ENCODE measurements at regions not wholly inside any gene's neighbourhood (a gene's known extent, or its start where the extent isn't known, plus 50 kb on each side); places are given as distances from the start of the nearest gene placed in this dataset.

DNA sequence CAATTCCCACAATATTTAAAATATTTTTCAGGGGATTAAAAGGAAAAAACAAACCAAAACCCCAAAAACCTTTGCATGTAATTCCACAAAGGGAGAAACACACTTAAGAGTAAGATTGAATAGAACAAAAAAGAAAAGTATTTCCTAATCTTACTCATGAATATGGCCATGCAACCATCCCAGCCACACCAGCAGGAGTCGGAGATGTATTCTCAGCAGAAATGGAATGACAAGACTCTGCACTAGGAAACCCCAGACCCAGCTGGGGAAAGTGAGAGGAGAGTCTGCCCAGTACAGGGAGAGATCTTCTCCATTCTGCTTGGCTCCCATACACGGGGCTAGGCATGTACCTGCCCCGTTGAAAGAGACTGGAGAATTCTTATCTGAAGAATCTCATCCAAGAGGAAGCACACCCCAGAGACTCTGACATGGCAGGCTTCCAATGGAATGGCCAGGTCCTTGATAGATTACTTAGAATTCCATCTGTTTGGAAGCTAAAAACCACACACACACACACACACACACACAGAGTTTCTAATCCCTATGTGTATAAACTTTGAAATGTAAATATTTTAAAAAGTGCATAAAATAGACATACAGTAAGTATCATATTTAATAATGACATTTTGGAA is 118.8 kb downstream of the GADD45G start:
- no peaks in the 10 kb centered on the region for H4K20me1 ChIP-seq (ENCODE audit: insufficient read depth, poor library complexity, severe bottlenecking)
- no peaks in the 10 kb centered on the region for H3K9me2 ChIP-seq (replicated peaks; ENCODE audit: insufficient read depth)
- H3K4me2 ChIP-seq, result no peak overlapping the region
- TF ChIP-seq CTCF (IDR thresholded peaks at IDR 0.05; ENCODE audit: poor library complexity) (no peak), EZH2 (IDR thresholded peaks at IDR 0.05; ENCODE audit: borderline replicate concordance) (no peak), EZH2phosphoT487 (IDR thresholded peaks at IDR 0.05; ENCODE audit: low read depth, severe bottlenecking, unreplicated experiment) (no peak)
- H2AFZ ChIP-seq, result no peak overlapping the region
- H3K27ac ChIP-seq, result no peak overlapping the region
- no peaks in the 10 kb centered on the region for H3K27me3 ChIP-seq
- no peaks in the 10 kb centered on the region for H3K36me3 ChIP-seq (replicated peaks; ENCODE audit: insufficient read depth, low read depth)
- no peaks in the 10 kb centered on the region for H3K79me2 ChIP-seq
- 32% methylated on average over 3 of the region's 3 CpGs for WGBS (ENCODE audit: low lambda C conversion rate, missing lambda C conversion rate)
- no peaks in the 10 kb centered on the region for H3K9me3 ChIP-seq (ENCODE audit: low read depth)
- H3K4me3 ChIP-seq, result no peak overlapping the region
- DNase-seq (ENCODE audit: low spot score), result no peak
- peaks cover 26% of the 10 kb centered on the region for H3K4me1 ChIP-seq (ENCODE audit: insufficient read depth)

- 96% methylated on average over 4 of the region's 4 CpGs for WGBS (ENCODE audit: low lambda C conversion rate, missing lambda C conversion rate)
- H3K36me3 ChIP-seq (replicated peaks; ENCODE audit: insufficient read depth, low read depth), result no peaks in the 10 kb centered on the region
- DNase-seq (ENCODE audit: low spot score), result no peak
- H3K4me2 ChIP-seq, result no peak overlapping the region
- no peaks in the 10 kb centered on the region for H3K79me2 ChIP-seq
- H3K4me3 ChIP-seq, result no peak overlapping the region
- H3K4me1 ChIP-seq (ENCODE audit: insufficient read depth), result peaks cover 32% of the 10 kb centered on the region
- no peaks in the 10 kb centered on the region for H3K9me3 ChIP-seq (ENCODE audit: low read depth)
- H2AFZ ChIP-seq, result no peak overlapping the region
- TF ChIP-seq CTCF (IDR thresholded peaks at IDR 0.05; ENCODE audit: poor library complexity) (no peak), EZH2phosphoT487 (IDR thresholded peaks at IDR 0.05; ENCODE audit: low read depth, severe bottlenecking, unreplicated experiment) (no peak), EZH2 (IDR thresholded peaks at IDR 0.05; ENCODE audit: borderline replicate concordance) (no peak)
- H4K20me1 ChIP-seq (ENCODE audit: insufficient read depth, poor library complexity, severe bottlenecking), result no peaks in the 10 kb centered on the region
- no peak overlapping the region for H3K27ac ChIP-seq
- no peaks in the 10 kb centered on the region for H3K27me3 ChIP-seq
- no peaks in the 10 kb centered on the region for H3K9me2 ChIP-seq (replicated peaks; ENCODE audit: insufficient read depth)
These were observed 119.8 kb downstream of the GADD45G start for GRCh38 chr9:89724659-89725058.

DNA sequence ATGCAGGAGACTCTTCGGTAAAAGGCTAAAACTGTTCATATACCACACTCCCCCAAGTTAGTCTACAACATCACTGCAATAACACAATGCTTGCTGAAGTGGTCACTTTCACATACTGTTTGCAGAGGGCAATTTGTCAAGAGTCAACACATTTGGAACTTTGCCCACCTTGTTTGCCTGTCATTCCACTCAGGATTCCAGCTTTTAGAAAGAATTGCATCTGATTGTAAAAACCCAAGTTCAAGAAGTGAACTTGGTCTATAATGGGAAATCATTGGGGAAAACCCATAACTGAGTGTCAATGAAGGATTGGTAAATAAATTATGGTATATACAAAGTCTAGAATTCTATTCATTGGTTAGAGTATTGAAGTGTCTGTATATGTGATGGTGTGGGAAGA is 120.5 kb downstream of the GADD45G start:
- Histone ChIP-seq H3K4me3 (no peak overlapping the region), H3K27me3 (no peaks in the 10 kb centered on the region), H3K79me2 (no peaks in the 10 kb centered on the region), H3K36me3 (replicated peaks; ENCODE audit: insufficient read depth, low read depth) (no peaks in the 10 kb centered on the region), H2AFZ (no peak overlapping the region), H3K4me2 (no peak overlapping the region), H3K4me1 (ENCODE audit: insufficient read depth) (peaks cover 36% of the 10 kb centered on the region), H3K27ac (no peak overlapping the region), H3K9me2 (replicated peaks; ENCODE audit: insufficient read depth) (no peaks in the 10 kb centered on the region), H4K20me1 (ENCODE audit: insufficient read depth, poor library complexity, severe bottlenecking) (no peaks in the 10 kb centered on the region), H3K9me3 (ENCODE audit: low read depth) (no peaks in the 10 kb centered on the region)
- TF ChIP-seq CTCF (IDR thresholded peaks at IDR 0.05; ENCODE audit: poor library complexity), result no peak
- TF ChIP-seq EZH2 (IDR thresholded peaks at IDR 0.05; ENCODE audit: borderline replicate concordance), result no peak
- TF ChIP-seq EZH2phosphoT487 (IDR thresholded peaks at IDR 0.05; ENCODE audit: low read depth, severe bottlenecking, unreplicated experiment), result no peak
- WGBS (ENCODE audit: low lambda C conversion rate, missing lambda C conversion rate), result 66% methylated on average over 1 of the region's 1 CpG
- no peak for DNase-seq (ENCODE audit: low spot score)

All from hepatocyte (in vitro differentiated cells).